ENCODE measurements at regions not wholly inside any gene's neighbourhood (a gene's known extent, or its start where the extent isn't known, plus 50 kb on each side); places are given as distances from the start of the nearest gene placed in this dataset.

DNA sequence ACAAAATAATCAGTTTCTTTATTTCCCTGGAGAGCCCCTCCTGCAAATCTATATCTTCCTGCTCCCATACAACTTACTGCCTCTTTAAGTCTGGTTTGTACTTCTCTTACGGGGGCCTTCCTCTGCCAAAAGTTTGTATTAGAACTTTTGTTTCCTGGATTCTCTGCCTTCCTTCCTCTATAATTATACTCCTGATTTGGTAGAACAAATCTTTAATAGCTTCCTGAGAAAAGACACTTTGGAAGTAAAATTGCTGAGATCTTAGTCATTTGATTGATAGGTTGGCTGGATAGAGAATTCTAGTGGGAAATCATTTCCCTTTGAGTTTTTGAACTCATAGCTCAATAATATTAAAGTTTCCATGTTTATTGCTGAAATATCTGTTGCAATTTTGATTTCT, 499.2 kb downstream of the RAB38 start:
- Histone ChIP-seq H3K27me3 (ENCODE audit: control insufficient read depth, low read length) (no peaks in the 10 kb centered on the region), H3K4me2 (ENCODE audit: low read length) (no peak overlapping the region), H3F3A (ENCODE audit: control insufficient read depth, insufficient read depth) (no peaks in the 10 kb centered on the region), H3K27ac (ENCODE audit: low read depth, low read length) (no peak overlapping the region), H3K4me3 (ENCODE audit: low read length) (no peak overlapping the region), H3K79me2 (ENCODE audit: control insufficient read depth, low read length) (no peaks in the 10 kb centered on the region), H3K9me2 (replicated peaks; ENCODE audit: control insufficient read depth, low read length) (no peaks in the 10 kb centered on the region), H3K36me3 (ENCODE audit: control insufficient read depth, low read length) (no peaks in the 10 kb centered on the region), H3K4me1 (ENCODE audit: control insufficient read depth, low read length) (no peaks in the 10 kb centered on the region), H4K20me1 (ENCODE audit: control insufficient read depth, insufficient read depth, low read depth, low read length) (no peaks in the 10 kb centered on the region), H3K9me3 (ENCODE audit: control insufficient read depth, insufficient read depth, low read length) (no peaks in the 10 kb centered on the region)
- TF ChIP-seq CTCF (IDR thresholded peaks at IDR 0.05; ENCODE audit: low read depth, low read length, poor library complexity, severe bottlenecking), result no peak
- TF ChIP-seq EZH2phosphoT487 (IDR thresholded peaks at IDR 0.05; ENCODE audit: borderline replicate concordance, low read length), result no peak

GRCh38 chr11:87666730-87667129, 508.5 kb downstream of the RAB38 start:
- H3K79me2 ChIP-seq (ENCODE audit: control insufficient read depth, low read length), result no peaks in the 10 kb centered on the region
- TF ChIP-seq CTCF (IDR thresholded peaks at IDR 0.05; ENCODE audit: low read depth, low read length, poor library complexity, severe bottlenecking) (no peak), EZH2phosphoT487 (IDR thresholded peaks at IDR 0.05; ENCODE audit: borderline replicate concordance, low read length) (no peak)
- no peaks in the 10 kb centered on the region for H3K9me2 ChIP-seq (replicated peaks; ENCODE audit: control insufficient read depth, low read length)
- no peaks in the 10 kb centered on the region for H3F3A ChIP-seq (ENCODE audit: control insufficient read depth, insufficient read depth)
- no peaks in the 10 kb centered on the region for H3K36me3 ChIP-seq (ENCODE audit: control insufficient read depth, low read length)
- no peaks in the 10 kb centered on the region for H3K27me3 ChIP-seq (ENCODE audit: control insufficient read depth, low read length)
- H3K4me1 ChIP-seq (ENCODE audit: control insufficient read depth, low read length), result no peaks in the 10 kb centered on the region
- H3K4me2 ChIP-seq (ENCODE audit: low read length), result no peak overlapping the region
- H3K27ac ChIP-seq (ENCODE audit: low read depth, low read length), result no peak overlapping the region
- no peaks in the 10 kb centered on the region for H3K9me3 ChIP-seq (ENCODE audit: control insufficient read depth, insufficient read depth, low read length)
- H4K20me1 ChIP-seq (ENCODE audit: control insufficient read depth, insufficient read depth, low read depth, low read length), result no peaks in the 10 kb centered on the region
- H3K4me3 ChIP-seq (ENCODE audit: low read length), result no peak overlapping the region

- Histone ChIP-seq H3K9me3 (ENCODE audit: control insufficient read depth, insufficient read depth, low read length) (no peaks in the 10 kb centered on the region), H3K27me3 (ENCODE audit: control insufficient read depth, low read length) (no peaks in the 10 kb centered on the region), H3K79me2 (ENCODE audit: control insufficient read depth, low read length) (no peaks in the 10 kb centered on the region), H3K4me1 (ENCODE audit: control insufficient read depth, low read length) (no peaks in the 10 kb centered on the region), H3K27ac (ENCODE audit: low read depth, low read length) (no peak overlapping the region), H3K36me3 (ENCODE audit: control insufficient read depth, low read length) (no peaks in the 10 kb centered on the region), H3K4me3 (ENCODE audit: low read length) (no peak overlapping the region), H3K9me2 (replicated peaks; ENCODE audit: control insufficient read depth, low read length) (no peaks in the 10 kb centered on the region), H4K20me1 (ENCODE audit: control insufficient read depth, insufficient read depth, low read depth, low read length) (no peaks in the 10 kb centered on the region), H3K4me2 (ENCODE audit: low read length) (no peak overlapping the region), H3F3A (ENCODE audit: control insufficient read depth, insufficient read depth) (no peaks in the 10 kb centered on the region)
- TF ChIP-seq EZH2phosphoT487 (IDR thresholded peaks at IDR 0.05; ENCODE audit: borderline replicate concordance, low read length) (no peak), CTCF (IDR thresholded peaks at IDR 0.05; ENCODE audit: low read depth, low read length, poor library complexity, severe bottlenecking) (no peak)
Observed at GRCh38 chr11:87662287-87662686, 513.0 kb downstream of the RAB38 start.
